ENCODE measurements at regions not wholly inside any gene's neighbourhood (a gene's known extent, or its start where the extent isn't known, plus 50 kb on each side); places are given as distances from the start of the nearest gene placed in this dataset.

DNA sequence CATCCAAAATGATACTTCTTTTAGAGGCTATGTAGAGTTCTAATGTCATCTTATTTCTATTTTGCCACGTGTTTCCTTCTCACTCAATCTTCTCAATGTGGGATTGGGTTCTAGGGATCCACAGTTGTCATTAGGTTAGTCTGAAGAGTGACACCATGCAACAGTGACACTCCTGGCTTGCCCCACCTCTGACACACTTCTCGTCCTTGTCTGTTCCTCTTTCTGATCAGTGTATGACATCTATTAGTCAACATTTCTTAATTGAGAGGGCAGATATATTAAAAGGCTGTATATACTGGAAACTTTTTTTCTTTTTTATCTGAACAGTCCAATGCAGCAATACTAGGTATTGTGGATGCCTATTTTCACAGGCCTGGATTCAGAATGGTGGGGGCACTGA lies 67.6 kb upstream of the GYPA start:
- TF ChIP-seq, protein P1, sequence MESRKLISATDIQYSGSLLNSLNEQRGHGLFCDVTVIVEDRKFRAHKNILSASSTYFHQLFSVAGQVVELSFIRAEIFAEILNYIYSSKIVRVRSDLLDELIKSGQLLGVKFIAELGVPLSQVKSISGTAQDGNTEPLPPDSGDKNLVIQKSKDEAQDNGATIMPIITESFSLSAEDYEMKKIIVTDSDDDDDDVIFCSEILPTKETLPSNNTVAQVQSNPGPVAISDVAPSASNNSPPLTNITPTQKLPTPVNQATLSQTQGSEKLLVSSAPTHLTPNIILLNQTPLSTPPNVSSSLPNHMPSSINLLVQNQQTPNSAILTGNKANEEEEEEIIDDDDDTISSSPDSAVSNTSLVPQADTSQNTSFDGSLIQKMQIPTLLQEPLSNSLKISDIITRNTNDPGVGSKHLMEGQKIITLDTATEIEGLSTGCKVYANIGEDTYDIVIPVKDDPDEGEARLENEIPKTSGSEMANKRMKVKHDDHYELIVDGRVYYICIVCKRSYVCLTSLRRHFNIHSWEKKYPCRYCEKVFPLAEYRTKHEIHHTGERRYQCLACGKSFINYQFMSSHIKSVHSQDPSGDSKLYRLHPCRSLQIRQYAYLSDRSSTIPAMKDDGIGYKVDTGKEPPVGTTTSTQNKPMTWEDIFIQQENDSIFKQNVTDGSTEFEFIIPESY (CRISPR knock-in tag; IDR thresholded peaks at IDR 0.05): no peak
- TF ChIP-seq, protein P2, sequence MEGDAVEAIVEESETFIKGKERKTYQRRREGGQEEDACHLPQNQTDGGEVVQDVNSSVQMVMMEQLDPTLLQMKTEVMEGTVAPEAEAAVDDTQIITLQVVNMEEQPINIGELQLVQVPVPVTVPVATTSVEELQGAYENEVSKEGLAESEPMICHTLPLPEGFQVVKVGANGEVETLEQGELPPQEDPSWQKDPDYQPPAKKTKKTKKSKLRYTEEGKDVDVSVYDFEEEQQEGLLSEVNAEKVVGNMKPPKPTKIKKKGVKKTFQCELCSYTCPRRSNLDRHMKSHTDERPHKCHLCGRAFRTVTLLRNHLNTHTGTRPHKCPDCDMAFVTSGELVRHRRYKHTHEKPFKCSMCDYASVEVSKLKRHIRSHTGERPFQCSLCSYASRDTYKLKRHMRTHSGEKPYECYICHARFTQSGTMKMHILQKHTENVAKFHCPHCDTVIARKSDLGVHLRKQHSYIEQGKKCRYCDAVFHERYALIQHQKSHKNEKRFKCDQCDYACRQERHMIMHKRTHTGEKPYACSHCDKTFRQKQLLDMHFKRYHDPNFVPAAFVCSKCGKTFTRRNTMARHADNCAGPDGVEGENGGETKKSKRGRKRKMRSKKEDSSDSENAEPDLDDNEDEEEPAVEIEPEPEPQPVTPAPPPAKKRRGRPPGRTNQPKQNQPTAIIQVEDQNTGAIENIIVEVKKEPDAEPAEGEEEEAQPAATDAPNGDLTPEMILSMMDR (IDR thresholded peaks at IDR 0.05 in 2 of 3, conservative IDR thresholded peaks at IDR 0.05 in 1 of 3; ENCODE audit: insufficient read depth in 2 of 3, low read depth in 1 of 3, low read length in 3 of 3): no peak
- no peak for TF ChIP-seq MAFF (IDR thresholded peaks at IDR 0.05; ENCODE audit: low read length)
- no peak for TF ChIP-seq RAD51 (IDR thresholded peaks at IDR 0.05; ENCODE audit: borderline replicate concordance, low read depth)
- TF ChIP-seq SMARCB1 (IDR thresholded peaks at IDR 0.05; ENCODE audit: insufficient read length, low read depth): no peak
- no peak for TF ChIP-seq FOS (IDR thresholded peaks at IDR 0.05; ENCODE audit: extremely low read depth, insufficient read length)
- TF ChIP-seq, protein P3, sequence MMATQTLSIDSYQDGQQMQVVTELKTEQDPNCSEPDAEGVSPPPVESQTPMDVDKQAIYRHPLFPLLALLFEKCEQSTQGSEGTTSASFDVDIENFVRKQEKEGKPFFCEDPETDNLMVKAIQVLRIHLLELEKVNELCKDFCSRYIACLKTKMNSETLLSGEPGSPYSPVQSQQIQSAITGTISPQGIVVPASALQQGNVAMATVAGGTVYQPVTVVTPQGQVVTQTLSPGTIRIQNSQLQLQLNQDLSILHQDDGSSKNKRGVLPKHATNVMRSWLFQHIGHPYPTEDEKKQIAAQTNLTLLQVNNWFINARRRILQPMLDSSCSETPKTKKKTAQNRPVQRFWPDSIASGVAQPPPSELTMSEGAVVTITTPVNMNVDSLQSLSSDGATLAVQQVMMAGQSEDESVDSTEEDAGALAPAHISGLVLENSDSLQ (IDR thresholded peaks at IDR 0.05): no peak
- no peak for TF ChIP-seq NELFE (IDR thresholded peaks at IDR 0.05; ENCODE audit: insufficient read depth, insufficient read length)
